Pancreas (tissue), 10 donors: ENCODE measurements at regions not wholly inside any gene's neighbourhood (a gene's known extent, or its start where the extent isn't known, plus 50 kb on each side); places are given as distances from the start of the nearest gene placed in this dataset.

Experiments used
- ATAC-seq, 4 donors: fragments of 200-7000 bp; cut with Tn5 transposase; one replicate each; pipeline versions ENCODE4 v1.8.0 to v1.9.1; 2020; ENCODE audit warnings: mild to moderate bottlenecking in 4 of 4, moderate library complexity in 4 of 4
- DNase-seq, 6 donors: peaks; one replicate each; pipeline ENCODE4 v3.0.0-alpha.2; 2020
- FAIRE-seq: peaks from 2 replicates; lab custom pipeline; 2012; peaks lifted over from hg19 to GRCh38; lab: Jason Lieb, UNC
- H3K27ac ChIP-seq, 4 donors: fragments of 200-600 bp; sonication (generic); 1 replicate in 3 of 4; 2 replicates in 1 of 4; pipeline versions ENCODE4 v1.5.0 to v1.8.0; 2020
- H3K27me3 ChIP-seq, 4 donors: fragments of 200-600 bp; one replicate each; pipeline ENCODE4 v1.8.0; 2021
- H3K36me3 ChIP-seq, 3 donors: fragments of 200-600 bp; sonication (generic) in 1 of 3; one replicate each; pipeline versions ENCODE4 v1.5.0 to v1.8.0; 2020 to 2021
- H3K4me1 ChIP-seq, 3 donors: fragments of 200-600 bp; one replicate each; pipeline ENCODE4 v1.8.0; 2021
- H3K4me3 ChIP-seq, 4 donors: fragments of 200-600 bp; sonication (generic) in 2 of 4; one replicate each; pipeline versions ENCODE4 v1.5.0 to v1.8.0; 2020 to 2021
- H3K9me3 ChIP-seq, 4 donors: fragments of 200-600 bp; one replicate each; pipeline ENCODE4 v1.8.0; 2021
- WGBS, 2 donors: extraction: QIAGEN DNeasy Blood & Tissue Kit; methylation state at CpG; one replicate each; pipeline ENCODE4 v1.1.7; 2013; 5-methylcytosine and 5-hydroxymethylcytosine counted together
- intact Hi-C, 3 donors: fragments of 100-400 bp; cut with DNase I; formaldehyde crosslinking; loops; one replicate each; pipeline versions ENCODE4 v1.11.1 to v1.14.2; 2022
- TF ChIP-seq, protein P1 (sequence below), 4 donors: fragments of 200-600 bp; sonication (generic) in 3 of 4; IDR thresholded peaks; one replicate each; pipeline versions ENCODE4 v1.5.0 to v1.8.0; 2021; ENCODE audit warnings: antibody characterized with exemption in 4 of 4
- donor health status: healthy with polysubstance abuse.
- donor health status: DM: no; HTN: no; CAD: no; lungs with moderate emphysema.
- donor health status: DM: no; HTN: no; CAD: no.
- donor health status: control.
- donor health status: control.
- donor health status: Bipolar disorder and iron deficiency.
- donor health status: DM: yes; HTN: yes; CAD: no.
- donor health status: DM: no; HTN: no; CAD: no.
- donor health status: DM: no; HTN: no; CAD: no.
- donor health status: DM: yes; HTN: yes; CAD: no.

DNA sequence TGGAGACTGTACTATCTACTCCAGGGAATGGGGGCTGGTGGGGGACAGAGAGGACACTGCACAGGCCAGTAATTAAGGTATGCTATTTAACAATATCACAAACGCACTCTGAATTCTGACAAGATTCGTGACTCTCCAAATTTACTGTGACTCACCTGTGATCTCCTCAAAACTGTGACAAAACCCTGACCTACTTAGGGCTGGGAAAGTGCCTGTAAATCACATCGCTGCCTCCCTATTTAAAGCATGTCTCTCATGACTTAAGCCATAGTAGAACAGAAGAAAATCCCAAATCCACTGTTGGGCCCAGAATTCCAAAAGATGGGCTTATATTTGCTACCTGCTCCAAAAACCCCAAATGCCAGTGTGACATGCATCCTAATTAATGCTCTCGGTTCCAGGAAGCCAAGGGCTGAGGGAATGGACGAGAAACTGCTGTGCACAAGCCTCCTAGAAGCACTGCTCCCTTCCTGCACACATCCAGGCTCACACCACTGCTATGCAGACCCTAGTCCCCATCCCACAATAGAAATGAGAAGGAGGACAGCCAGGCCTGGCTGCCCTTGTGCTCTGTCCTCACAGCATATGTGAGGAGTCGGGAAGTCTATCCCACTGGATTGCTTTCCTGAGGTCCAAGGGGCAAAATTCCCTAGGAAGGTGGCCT lies 187.7 kb upstream of the CHRNA7 start:
- intact Hi-C loops, result no loop called here
- H3K4me3 ChIP-seq, result no peak overlapping the region
- 69 to 78% methylated on average over 6 of the region's 6 CpGs for WGBS, 2 donors
- ATAC-seq (no peak), FAIRE-seq (no peak), DNase-seq (no peak)
- H3K4me1 ChIP-seq, result no peaks in the 10 kb centered on the region
- no peak overlapping the region for H3K27ac ChIP-seq
- TF ChIP-seq, protein P1, sequence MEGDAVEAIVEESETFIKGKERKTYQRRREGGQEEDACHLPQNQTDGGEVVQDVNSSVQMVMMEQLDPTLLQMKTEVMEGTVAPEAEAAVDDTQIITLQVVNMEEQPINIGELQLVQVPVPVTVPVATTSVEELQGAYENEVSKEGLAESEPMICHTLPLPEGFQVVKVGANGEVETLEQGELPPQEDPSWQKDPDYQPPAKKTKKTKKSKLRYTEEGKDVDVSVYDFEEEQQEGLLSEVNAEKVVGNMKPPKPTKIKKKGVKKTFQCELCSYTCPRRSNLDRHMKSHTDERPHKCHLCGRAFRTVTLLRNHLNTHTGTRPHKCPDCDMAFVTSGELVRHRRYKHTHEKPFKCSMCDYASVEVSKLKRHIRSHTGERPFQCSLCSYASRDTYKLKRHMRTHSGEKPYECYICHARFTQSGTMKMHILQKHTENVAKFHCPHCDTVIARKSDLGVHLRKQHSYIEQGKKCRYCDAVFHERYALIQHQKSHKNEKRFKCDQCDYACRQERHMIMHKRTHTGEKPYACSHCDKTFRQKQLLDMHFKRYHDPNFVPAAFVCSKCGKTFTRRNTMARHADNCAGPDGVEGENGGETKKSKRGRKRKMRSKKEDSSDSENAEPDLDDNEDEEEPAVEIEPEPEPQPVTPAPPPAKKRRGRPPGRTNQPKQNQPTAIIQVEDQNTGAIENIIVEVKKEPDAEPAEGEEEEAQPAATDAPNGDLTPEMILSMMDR (IDR thresholded peaks at IDR 0.05), result no peak
- no peaks in the 10 kb centered on the region for H3K36me3 ChIP-seq
- no peaks in the 10 kb centered on the region for H3K9me3 ChIP-seq
- no peaks in the 10 kb centered on the region for H3K27me3 ChIP-seq

DNA sequence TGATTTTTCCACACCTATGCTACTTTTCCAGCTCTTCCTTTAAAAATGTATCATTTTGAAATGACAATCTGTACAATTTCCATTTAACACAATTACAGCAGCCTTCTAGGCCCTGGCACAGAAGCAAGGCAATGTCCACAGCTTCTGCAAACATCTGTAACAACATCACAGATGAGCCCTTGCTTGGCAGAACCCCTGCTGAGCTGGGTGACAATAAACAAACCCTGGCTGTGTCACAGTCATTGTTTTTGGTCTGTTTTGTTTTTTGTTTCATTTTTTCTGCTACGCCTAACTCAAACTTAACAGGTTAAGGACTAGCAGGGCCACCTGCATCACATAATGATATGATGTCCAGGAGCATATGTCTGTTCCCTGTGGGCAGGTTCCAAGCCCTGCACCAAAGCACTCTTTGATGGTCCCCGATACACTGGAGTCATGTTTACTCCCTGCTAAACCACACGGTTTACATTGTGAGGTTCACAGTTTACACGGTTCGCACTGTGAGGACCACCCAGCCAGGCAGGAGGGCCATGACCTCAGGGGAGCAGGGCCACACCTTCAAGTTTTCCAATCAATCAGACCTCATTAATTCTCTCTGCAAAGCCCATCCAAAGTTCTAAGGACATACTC lies 186.8 kb upstream of the CHRNA7 start:
- no peak overlapping the region for H3K27ac ChIP-seq
- intact Hi-C loops, result no loop called here
- no peaks in the 10 kb centered on the region for H3K9me3 ChIP-seq
- DNase-seq (no peak), ATAC-seq (peak in 1 of 4 donors; percentile 43), FAIRE-seq (no peak)
- TF ChIP-seq, protein P1 (IDR thresholded peaks at IDR 0.05), result no peak
- WGBS, 2 donors, result 57 to 58% methylated on average over 5 of the region's 5 CpGs
- no peaks in the 10 kb centered on the region for H3K27me3 ChIP-seq
- no peaks in the 10 kb centered on the region for H3K36me3 ChIP-seq
- H3K4me1 ChIP-seq, result no peaks in the 10 kb centered on the region
- H3K4me3 ChIP-seq, result no peak overlapping the region

DNA sequence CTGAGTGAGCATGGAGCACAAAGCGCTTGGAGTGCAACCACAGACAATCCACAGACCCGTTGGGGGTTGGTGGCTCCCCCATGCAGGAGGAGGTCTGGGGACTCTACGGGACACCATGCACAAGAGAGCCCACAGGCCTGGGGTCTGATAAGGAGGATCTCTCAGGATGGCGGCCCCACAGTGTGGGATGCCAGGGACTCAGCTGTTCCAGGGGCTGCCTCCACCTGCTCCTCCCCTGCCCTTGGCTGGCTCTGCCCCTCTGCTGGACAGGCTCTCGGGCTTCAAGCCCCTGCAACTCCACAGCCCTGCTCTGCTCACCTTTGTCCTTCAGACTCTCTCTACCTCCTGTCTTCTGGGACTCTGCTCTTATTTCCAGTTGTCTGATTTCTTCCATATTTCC lies 184.5 kb upstream of the CHRNA7 start:
- TF ChIP-seq, protein P1 (IDR thresholded peaks at IDR 0.05), result no peak
- H3K4me1 ChIP-seq, result no peaks in the 10 kb centered on the region
- DNase-seq, result no peak
- FAIRE-seq, result no peak
- no peak overlapping the region for H3K27ac ChIP-seq
- no peaks in the 10 kb centered on the region for H3K27me3 ChIP-seq
- H3K9me3 ChIP-seq, result no peaks in the 10 kb centered on the region
- no peak overlapping the region for H3K4me3 ChIP-seq
- ATAC-seq, result no peak
- WGBS, 2 donors, result 86 to 91% methylated on average over 5 of the region's 5 CpGs
- intact Hi-C loops, result no loop called here
- no peaks in the 10 kb centered on the region for H3K36me3 ChIP-seq

DNA sequence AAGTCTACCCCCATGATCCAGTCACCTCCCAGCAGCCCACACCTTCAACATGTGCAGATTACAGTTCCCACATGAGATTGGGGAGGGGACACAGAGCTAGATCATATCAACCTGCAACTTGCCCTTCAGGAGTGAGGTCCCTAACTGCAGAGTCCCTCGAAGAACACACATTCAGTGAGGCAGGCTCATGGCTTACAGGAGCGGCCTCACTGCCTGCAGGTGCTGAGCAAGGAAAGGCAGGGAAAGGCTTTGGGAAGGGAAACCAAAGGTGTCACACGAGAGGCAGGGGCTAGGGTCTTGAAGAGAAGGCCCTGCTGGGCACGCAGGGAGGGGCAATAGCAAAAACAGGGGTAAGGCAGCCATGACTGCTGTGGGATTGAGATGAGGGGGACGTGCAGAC lies 182.4 kb upstream of the CHRNA7 start:
- no peaks in the 10 kb centered on the region for H3K27me3 ChIP-seq
- no peak overlapping the region for H3K27ac ChIP-seq
- DNase-seq (no peak), FAIRE-seq (no peak), ATAC-seq (no peak)
- H3K9me3 ChIP-seq, result no peaks in the 10 kb centered on the region
- no peak overlapping the region for H3K4me3 ChIP-seq
- no peaks in the 10 kb centered on the region for H3K36me3 ChIP-seq
- 74 to 81% methylated on average over 5 of the region's 5 CpGs for WGBS, 2 donors
- TF ChIP-seq, protein P1 (IDR thresholded peaks at IDR 0.05), result no peak
- H3K4me1 ChIP-seq, result no peaks in the 10 kb centered on the region
- intact Hi-C loops, result no loop called here

DNA sequence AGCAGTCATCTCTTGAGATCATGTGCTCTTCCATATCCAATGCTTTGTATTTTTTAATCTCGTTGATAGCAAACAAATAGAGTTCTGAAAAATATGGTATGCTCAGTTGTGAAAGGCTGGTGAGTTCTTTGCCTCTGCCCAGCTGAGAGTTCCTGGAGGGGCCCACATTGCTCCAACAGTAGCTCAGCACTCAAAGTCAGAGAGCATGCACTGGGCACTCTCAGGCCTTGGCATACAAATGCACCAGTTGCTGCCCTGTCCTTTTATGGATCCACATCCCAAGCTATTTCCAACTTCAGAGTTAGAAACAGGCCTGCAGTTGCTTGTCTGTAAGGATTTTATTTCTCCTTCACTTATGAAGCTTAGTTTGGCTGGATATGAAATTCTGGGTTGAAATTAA lies 181.7 kb upstream of the CHRNA7 start:
- Histone ChIP-seq H3K9me3 (no peaks in the 10 kb centered on the region), H3K4me3 (no peak overlapping the region), H3K4me1 (no peaks in the 10 kb centered on the region), H3K36me3 (no peaks in the 10 kb centered on the region), H3K27me3 (no peaks in the 10 kb centered on the region), H3K27ac (no peak overlapping the region)
- DNase-seq (no peak), ATAC-seq (no peak), FAIRE-seq (no peak)
- intact Hi-C loops, result no loop called here
- TF ChIP-seq, protein P1 (IDR thresholded peaks at IDR 0.05), result no peak
- 67 to 91% methylated on average over 1 of the region's 1 CpG for WGBS, 2 donors
